NB4 (cell line): ENCODE measurements at regions not wholly inside any gene's neighbourhood (a gene's known extent, or its start where the extent isn't known, plus 50 kb on each side); places are given as distances from the start of the nearest gene placed in this dataset.
A peak's percentile ranks its signal among the peaks of the same experiment; 100 is the strongest.
"Not testable (repeated sequence)": the region's sequence is repeated elsewhere in the genome, so short reads cannot be mapped to it uniquely, and the experiment has no call there.

Experiments used
- DNase-seq: peaks from one replicate; pipeline ENCODE4 v3.0.0; 2010; ENCODE audit warnings: low read depth
- H3K4me3 ChIP-seq: one replicate; pipeline ENCODE4 v1.5.1; 2011; ENCODE audit warnings: mild to moderate bottlenecking, low read depth, low read length, moderate library complexity
- MYC ChIP-seq: IDR thresholded peaks from 2 replicates; pipeline ENCODE4 v1.6.1; 2011; ENCODE audit warnings: low read depth, low read length
- POLR2A ChIP-seq: IDR thresholded peaks from 2 replicates; pipeline ENCODE4 v1.6.1; 2011; ENCODE audit warnings: mild to moderate bottlenecking; ENCODE audit not compliant: insufficient read length; ENCODE audit errors: extremely low read depth
- TF ChIP-seq, protein P1 (sequence below): IDR thresholded peaks from 2 replicates; pipeline ENCODE4 v1.6.1; 2011; ENCODE audit warnings: low read depth, low read length
- TF ChIP-seq, protein P2 (sequence below): IDR thresholded peaks from one replicate; pipeline ENCODE4 v1.5.1; 2012; ENCODE audit warnings: low read depth, low read length

DNA sequence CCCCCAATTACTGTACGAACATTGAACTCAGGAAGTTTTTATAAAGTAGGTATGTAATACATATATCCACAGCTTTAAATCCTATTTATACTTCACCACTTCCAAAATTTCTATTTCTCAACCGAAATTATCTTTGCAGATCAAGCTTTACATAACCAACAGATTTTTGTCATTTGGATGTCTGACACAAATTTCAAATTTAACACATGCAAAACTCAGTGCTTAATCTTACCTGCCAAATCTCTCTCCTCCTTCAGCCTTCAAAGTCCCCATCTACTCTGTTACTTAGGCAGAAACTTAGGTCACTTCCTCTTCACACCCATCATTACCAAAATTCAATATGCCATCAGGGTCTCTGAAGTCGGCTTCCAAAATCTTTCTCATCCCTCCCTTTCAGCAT, 990.1 kb upstream of the NRXN1 start:
- H3K4me3 ChIP-seq, result no peak overlapping the region
- TF ChIP-seq, protein P1, sequence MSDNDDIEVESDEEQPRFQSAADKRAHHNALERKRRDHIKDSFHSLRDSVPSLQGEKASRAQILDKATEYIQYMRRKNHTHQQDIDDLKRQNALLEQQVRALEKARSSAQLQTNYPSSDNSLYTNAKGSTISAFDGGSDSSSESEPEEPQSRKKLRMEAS, result no peak
- no peak for TF ChIP-seq POLR2A
- TF ChIP-seq, protein P2, sequence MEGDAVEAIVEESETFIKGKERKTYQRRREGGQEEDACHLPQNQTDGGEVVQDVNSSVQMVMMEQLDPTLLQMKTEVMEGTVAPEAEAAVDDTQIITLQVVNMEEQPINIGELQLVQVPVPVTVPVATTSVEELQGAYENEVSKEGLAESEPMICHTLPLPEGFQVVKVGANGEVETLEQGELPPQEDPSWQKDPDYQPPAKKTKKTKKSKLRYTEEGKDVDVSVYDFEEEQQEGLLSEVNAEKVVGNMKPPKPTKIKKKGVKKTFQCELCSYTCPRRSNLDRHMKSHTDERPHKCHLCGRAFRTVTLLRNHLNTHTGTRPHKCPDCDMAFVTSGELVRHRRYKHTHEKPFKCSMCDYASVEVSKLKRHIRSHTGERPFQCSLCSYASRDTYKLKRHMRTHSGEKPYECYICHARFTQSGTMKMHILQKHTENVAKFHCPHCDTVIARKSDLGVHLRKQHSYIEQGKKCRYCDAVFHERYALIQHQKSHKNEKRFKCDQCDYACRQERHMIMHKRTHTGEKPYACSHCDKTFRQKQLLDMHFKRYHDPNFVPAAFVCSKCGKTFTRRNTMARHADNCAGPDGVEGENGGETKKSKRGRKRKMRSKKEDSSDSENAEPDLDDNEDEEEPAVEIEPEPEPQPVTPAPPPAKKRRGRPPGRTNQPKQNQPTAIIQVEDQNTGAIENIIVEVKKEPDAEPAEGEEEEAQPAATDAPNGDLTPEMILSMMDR, result no peak
- no peak for TF ChIP-seq MYC

DNA sequence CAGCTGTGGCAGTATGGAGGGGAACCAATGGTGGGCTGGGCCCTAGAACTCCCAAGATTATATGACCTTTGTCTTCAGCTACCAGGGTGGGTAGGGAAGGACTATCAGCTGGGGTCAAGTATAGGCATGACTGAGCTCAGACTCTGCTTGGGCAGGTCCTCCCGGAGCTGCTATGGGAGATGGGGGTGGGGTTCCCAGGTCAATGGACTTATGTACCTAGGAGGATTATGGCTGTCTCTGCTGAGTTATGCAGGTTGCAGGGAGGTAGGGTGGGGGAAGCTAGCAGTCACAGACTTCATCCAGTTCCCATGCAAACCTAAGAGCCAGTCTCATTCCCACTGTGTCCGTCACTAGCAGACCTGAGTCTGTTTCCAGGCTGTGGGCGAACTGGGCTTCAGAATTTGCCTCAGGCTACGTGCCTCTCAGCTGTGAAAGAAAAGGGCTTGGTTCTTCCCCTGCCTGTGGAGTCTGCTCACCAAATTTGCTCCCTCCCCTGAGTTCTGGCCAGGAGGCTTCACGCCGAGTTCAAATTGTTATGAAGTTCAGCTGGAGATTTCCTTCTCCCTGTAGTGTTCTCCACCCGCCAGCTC, 985.8 kb upstream of the NRXN1 start:
- no peak for DNase-seq
- TF ChIP-seq, protein P1, result no peak
- TF ChIP-seq MYC, result no peak
- H3K4me3 ChIP-seq, result no peak overlapping the region

More for the DNA sequence above, 990.1 kb upstream of the NRXN1 start:
- no peak for DNase-seq

DNA sequence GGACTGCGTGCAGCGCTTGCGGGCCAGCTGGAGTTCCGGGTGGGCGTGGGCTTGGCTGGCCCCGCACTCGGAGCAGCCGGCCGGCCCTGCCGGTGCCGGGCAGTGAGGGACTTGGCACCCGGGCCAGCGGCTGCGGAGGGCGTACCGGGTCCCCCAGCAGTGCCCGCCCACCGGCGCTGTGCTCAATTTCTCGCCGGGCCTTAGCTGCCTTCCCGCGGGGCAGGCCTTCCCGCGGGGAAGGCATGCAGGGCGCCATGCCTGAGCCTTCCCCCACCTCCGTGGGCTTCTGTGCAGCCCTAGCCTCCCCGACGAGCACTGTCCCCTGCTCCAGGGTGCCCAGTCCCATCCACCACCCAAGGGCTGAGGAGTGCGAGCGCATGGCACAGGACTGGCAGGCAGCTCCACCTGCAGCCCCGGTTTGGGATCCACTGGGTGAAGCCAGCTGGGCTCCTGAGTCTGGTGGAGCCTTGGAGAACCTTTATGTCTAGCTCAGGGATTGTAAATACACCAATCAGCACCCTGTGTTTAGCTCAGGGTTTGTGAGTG, 975.0 kb upstream of the NRXN1 start:
- not testable (repeated sequence) for H3K4me3 ChIP-seq, DNase-seq

DNA sequence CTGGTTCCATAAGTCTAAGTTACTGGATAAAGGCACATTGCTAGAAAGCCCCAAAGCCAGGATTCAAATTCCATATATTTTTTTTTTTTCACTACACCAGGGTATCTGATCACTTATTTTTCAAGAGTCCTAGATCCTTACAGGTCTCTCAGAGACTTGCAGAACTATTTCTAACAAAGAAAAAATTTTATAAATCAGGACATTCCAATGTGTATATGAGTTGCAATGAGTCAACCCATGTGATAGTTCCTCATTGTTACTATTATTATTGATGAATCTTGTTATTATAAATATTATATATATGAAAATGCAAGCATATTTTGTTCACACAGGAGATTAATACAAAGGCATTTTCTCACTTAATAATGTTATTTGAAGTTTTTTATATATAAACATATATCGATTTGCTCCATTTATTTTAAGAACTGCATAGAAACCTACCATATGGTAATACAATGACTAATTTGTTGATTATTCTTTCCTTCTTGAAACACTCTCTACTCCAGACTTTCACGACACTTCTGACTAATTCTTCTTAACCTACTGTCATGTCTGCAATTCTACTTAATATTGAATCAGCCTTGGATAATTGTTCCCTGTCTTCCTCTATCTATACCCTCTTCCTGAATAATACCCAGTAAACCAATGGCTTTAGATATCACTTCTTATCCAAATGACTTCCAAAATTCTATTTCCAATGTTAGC, 968.4 kb upstream of the NRXN1 start:
- TF ChIP-seq, protein P2, result no peak
- TF ChIP-seq, protein P1, result no peak
- no peak for TF ChIP-seq POLR2A
- TF ChIP-seq MYC, result no peak
- no peak for DNase-seq
- H3K4me3 ChIP-seq, result no peak overlapping the region

DNA sequence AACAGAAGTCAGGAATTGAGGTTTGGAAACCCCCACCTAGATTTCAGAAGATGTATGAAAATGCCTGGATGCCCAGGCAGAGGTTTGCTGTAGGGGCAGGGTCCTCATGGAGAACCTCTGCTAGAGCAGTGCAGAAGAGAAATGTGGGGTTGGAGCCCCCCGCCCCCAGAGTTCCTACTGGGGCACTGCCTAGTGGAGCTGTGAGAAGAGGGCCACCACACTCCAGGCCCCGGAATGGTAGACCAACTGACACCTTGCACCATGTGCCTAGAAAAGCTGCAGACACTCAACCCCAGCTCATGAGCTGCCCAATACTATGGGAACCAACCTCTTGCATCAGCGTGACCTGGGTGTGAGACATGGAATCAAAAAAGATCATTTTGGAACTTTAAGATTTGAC, 967.0 kb upstream of the NRXN1 start:
- no peak overlapping the region for H3K4me3 ChIP-seq
- no peak for DNase-seq
- no peak for TF ChIP-seq POLR2A
- TF ChIP-seq, protein P2, result no peak
- TF ChIP-seq, protein P1, result no peak
- TF ChIP-seq MYC, result no peak

DNA sequence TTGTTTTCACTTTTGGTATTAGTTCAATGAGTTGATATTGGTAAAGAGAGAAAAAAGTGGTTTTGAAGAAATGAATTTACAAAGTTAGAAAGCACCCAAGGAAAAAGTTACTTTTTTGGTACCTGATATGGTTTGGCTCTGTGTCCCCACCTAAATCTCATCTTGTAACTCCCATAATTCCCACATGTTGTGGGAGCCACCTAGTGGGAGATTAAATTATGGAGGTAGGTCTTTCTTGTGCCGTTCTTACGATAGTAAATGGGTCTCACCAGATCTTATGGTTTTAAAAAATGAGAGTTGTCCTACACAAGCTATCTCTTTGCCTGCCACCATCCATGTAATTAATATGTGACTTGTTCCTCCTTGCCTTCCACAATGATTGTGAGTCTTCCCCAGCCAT, 965.6 kb upstream of the NRXN1 start:
- no peak overlapping the region for H3K4me3 ChIP-seq
- TF ChIP-seq MYC (no peak), POLR2A (no peak)
- TF ChIP-seq, protein P1, result no peak
- TF ChIP-seq, protein P2, result no peak
- peak; percentile 12 for DNase-seq
